GM12878 (cell line): ENCODE measurements at regions not wholly inside any gene's neighbourhood (a gene's known extent, or its start where the extent isn't known, plus 50 kb on each side); places are given as distances from the start of the nearest gene placed in this dataset.

Experiments used
- ATAC-seq: fragments of 200-7000 bp; cut with Tn5 transposase; 3 replicates; pipeline ENCODE4 v1.9.1; 2020; ENCODE audit warnings: mild to moderate bottlenecking, moderate library complexity
- BruUV-seq: library from RNA; stranded (reverse); fragments of 400-500 nt; replicated peaks from 2 replicates; lab custom pipeline; 2021; lab: Mats Ljungman, UMichigan
- CTCF ChIA-PET: fragments of 300-600 bp; sonication (Branson Sonifier 250); formaldehyde crosslinking; extraction: SDS; loops from one replicate; lab custom pipeline; 2021; ENCODE audit warnings: inconsistent platforms; lab: Yijun Ruan, JAX
- POLR2A ChIA-PET: fragments of 350-600 bp; formaldehyde crosslinking; extraction: SDS; loops from one replicate; lab custom pipeline; 2021; ENCODE audit warnings: inconsistent platforms; lab: Charles Lee
- RAD21 ChIA-PET: fragments of 300-600 bp; sonication (Branson Sonifier 250); formaldehyde crosslinking; loops from one replicate; lab custom pipeline; 2023; ENCODE audit warnings: antibody characterized with exemption; ENCODE audit not compliant: unreplicated experiment; lab: Charles Lee
- SMC1A ChIA-PET: fragments of 300-600 bp; sonication (Branson Sonifier 250); formaldehyde crosslinking; loops from one replicate; lab custom pipeline; 2023; ENCODE audit not compliant: unreplicated experiment, uncharacterized antibody; lab: Charles Lee
- DNase-seq: peaks from one replicate; pipeline ENCODE4 v3.0.0-alpha.2; 2011; ENCODE audit warnings: low read depth, low spot score
- FAIRE-seq: peaks from 3 replicates; lab custom pipeline; 2011; peaks lifted over from hg19 to GRCh38; lab: Jason Lieb, UNC
- H2AFZ ChIP-seq: 2 replicates; pipeline ENCODE4 v1.6.0; 2011; ENCODE audit warnings: low read depth, low read length, control low read depth; ENCODE audit not compliant: control insufficient read depth
- H3K27ac ChIP-seq: 2 replicates; pipeline ENCODE4 v1.5.1; 2011; ENCODE audit warnings: control low read depth; ENCODE audit not compliant: control insufficient read depth, insufficient read depth
- H3K27me3 ChIP-seq, 2 experiments: replicated peaks in 1 of 2; 2 replicates each; pipeline versions ENCODE4 v1.6.0 to v1.6.1; 2011; ENCODE audit warnings: low read length in 1 of 2; ENCODE audit not compliant: control insufficient read depth in 2 of 2, insufficient read depth in 2 of 2
- H3K36me3 ChIP-seq, 2 experiments: 2 replicates each; pipeline ENCODE4 v1.5.1; 2011; ENCODE audit warnings: low read length in 1 of 2; ENCODE audit not compliant: control insufficient read depth in 2 of 2, insufficient read depth in 2 of 2
- H3K4me1 ChIP-seq: 2 replicates; pipeline ENCODE4 v1.6.1; 2011; ENCODE audit warnings: mild to moderate bottlenecking, low read length, moderate library complexity, mixed read lengths; ENCODE audit not compliant: control insufficient read depth, insufficient read depth
- H3K4me2 ChIP-seq: 2 replicates; pipeline ENCODE4 v1.6.0; 2011; ENCODE audit warnings: control low read depth; ENCODE audit not compliant: control insufficient read depth, insufficient read depth
- H3K4me3 ChIP-seq: fragments of 200-600 bp; sonication (generic); 2 replicates; pipeline ENCODE4 v1.5.1; 2016
- H3K79me2 ChIP-seq: 2 replicates; pipeline ENCODE4 v1.6.0; 2011; ENCODE audit warnings: low read length; ENCODE audit not compliant: control insufficient read depth, insufficient read depth
- H3K9ac ChIP-seq: 2 replicates; pipeline ENCODE4 v1.8.0; 2011; ENCODE audit warnings: low read length, control low read depth, mixed read lengths; ENCODE audit not compliant: control insufficient read depth, insufficient read depth
- H3K9me3 ChIP-seq: replicated peaks from 3 replicates; pipeline ENCODE4 v1.5.1; 2011; ENCODE audit warnings: mild to moderate bottlenecking, low read length; ENCODE audit not compliant: control insufficient read depth, insufficient read depth
- H4K20me1 ChIP-seq: 2 replicates; pipeline ENCODE4 v1.6.0; 2011; ENCODE audit not compliant: control insufficient read depth, insufficient read depth
- FOS ChIP-seq: IDR thresholded peaks from 3 replicates; pipeline ENCODE4 v1.6.1; 2011; ENCODE audit warnings: borderline replicate concordance; ENCODE audit not compliant: insufficient read length; ENCODE audit errors: extremely low read depth
- NFYB ChIP-seq: IDR thresholded peaks from 2 replicates; pipeline ENCODE4 v1.6.1; 2011; ENCODE audit warnings: low read depth, mild to moderate bottlenecking, low read length, improper control_type of control experiment, moderate library complexity; ENCODE audit not compliant: insufficient read depth
- NRF1 ChIP-seq: conservative IDR thresholded peaks from 2 replicates; pipeline ENCODE4 v1.6.1; 2011; ENCODE audit warnings: mild to moderate bottlenecking, low read depth, low read length, improper control_type of control experiment
- PRDM15 ChIP-seq: fragments of 450-650 bp; formaldehyde crosslinking; IDR thresholded peaks from 2 replicates; pipeline ENCODE4 v1.4.0; 2020; ENCODE audit warnings: mild to moderate bottlenecking, moderate library complexity
- ZNF622 ChIP-seq: fragments of 450-650 bp; IDR thresholded peaks from 2 replicates; pipeline ENCODE4 v1.6.1; 2017; ENCODE audit warnings: mild to moderate bottlenecking, inconsistent platforms
- WGBS: methylation state at CpG from one replicate; pipeline ENCODE4 v1.1.6; 2016; ENCODE audit warnings: low lambda C conversion rate; ENCODE audit not compliant: insufficient replicate concordance, insufficient coverage; ENCODE audit errors: missing lambda C conversion rate; 5-methylcytosine and 5-hydroxymethylcytosine counted together
- in situ Hi-C: fragments of 300-500 bp; cut with MboI; formaldehyde crosslinking; loops from 9 replicates; pipeline ENCODE4 v1.14.3; 2018; ENCODE audit warnings: mixed read lengths
- intact Hi-C: fragments of 100-400 bp; cut with micrococcal nuclease; formaldehyde crosslinking; loops from one replicate; pipeline ENCODE4 v1.14.2; 2022; ENCODE audit not compliant: unreplicated experiment

- Histone ChIP-seq H4K20me1 (no peaks in the 10 kb centered on the region), H3K4me1 (peaks cover 29% of the 10 kb centered on the region), H3K9ac (no peak overlapping the region), H3K27me3 (no peaks in the 10 kb centered on the region), H3K4me2 (no peak overlapping the region), H3K36me3 (no peaks in the 10 kb centered on the region), H2AFZ (no peak overlapping the region), H3K4me3 (no peak overlapping the region), H3K79me2 (no peaks in the 10 kb centered on the region), H3K9me3 (peaks cover 6% of the 10 kb centered on the region; the same call in 1 of the 3 replicates), H3K27ac (no peak overlapping the region)
- FAIRE-seq (no peak), DNase-seq (no peak), ATAC-seq (no peak)
- SMC1A ChIA-PET = no interaction called here
- no TSS peak for BruUV-seq
- POLR2A ChIA-PET = no interaction called here
- CTCF ChIA-PET = no interaction called here
- in situ Hi-C loops (no loop called here), intact Hi-C loops (no loop called here)
- no peak for TF ChIP-seq PRDM15
- TF ChIP-seq NRF1 = no peak
- no peak for TF ChIP-seq NFYB
- TF ChIP-seq FOS = no peak
- TF ChIP-seq ZNF622 = no peak
- RAD21 ChIA-PET = no interaction called here
- 55% methylated on average over 5 of the region's 5 CpGs for WGBS
Observed at GRCh38 chrX:39862963-39863362, 234.8 kb downstream of the BCOR start.
